GM13977 (cell line): ENCODE measurements at regions not wholly inside any gene's neighbourhood (a gene's known extent, or its start where the extent isn't known, plus 50 kb on each side); places are given as distances from the start of the nearest gene placed in this dataset.

Experiments
- DNase-seq: peaks from one replicate; pipeline ENCODE4 v3.0.0; 2012; ENCODE audit warnings: low spot score
- in situ Hi-C: fragments of 300-500 bp; cut with MboI; formaldehyde crosslinking; loops from one replicate; pipeline ENCODE4 v1.12.0; 2022; ENCODE audit warnings: low sequenced_read_pairs, low pct_unique_long_range_greater_than_20kb, mixed read lengths, inconsistent platforms; ENCODE audit not compliant: unreplicated experiment
- TF ChIP-seq, protein P1 (sequence below): IDR thresholded peaks from 2 replicates; pipeline ENCODE4 v1.5.1; 2012; ENCODE audit warnings: mild to moderate bottlenecking, control low read depth; ENCODE audit not compliant: insufficient read depth; ENCODE audit errors: extremely low read depth, missing control alignments

DNA sequence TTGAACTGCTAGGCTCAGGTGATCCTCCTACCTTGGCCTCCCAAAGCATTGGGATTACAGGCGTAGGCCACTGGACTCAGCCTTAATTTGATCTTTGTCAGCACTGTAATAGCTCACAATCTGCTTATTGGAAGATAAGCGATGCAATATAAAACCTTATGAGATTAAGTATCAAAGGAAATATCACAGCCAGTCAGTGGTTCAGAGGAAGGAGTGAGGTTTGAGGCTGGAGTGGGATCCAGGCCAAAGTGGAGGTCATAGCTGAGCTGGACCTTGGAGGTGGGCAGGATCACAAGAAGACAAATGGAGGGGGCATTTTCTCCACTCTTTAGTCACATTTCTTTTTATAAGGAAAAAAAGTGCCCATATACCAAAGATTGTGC is 228.5 kb downstream of the RHOU start:
- in situ Hi-C loops, result no loop called here
- no peak for DNase-seq
- TF ChIP-seq, protein P1, sequence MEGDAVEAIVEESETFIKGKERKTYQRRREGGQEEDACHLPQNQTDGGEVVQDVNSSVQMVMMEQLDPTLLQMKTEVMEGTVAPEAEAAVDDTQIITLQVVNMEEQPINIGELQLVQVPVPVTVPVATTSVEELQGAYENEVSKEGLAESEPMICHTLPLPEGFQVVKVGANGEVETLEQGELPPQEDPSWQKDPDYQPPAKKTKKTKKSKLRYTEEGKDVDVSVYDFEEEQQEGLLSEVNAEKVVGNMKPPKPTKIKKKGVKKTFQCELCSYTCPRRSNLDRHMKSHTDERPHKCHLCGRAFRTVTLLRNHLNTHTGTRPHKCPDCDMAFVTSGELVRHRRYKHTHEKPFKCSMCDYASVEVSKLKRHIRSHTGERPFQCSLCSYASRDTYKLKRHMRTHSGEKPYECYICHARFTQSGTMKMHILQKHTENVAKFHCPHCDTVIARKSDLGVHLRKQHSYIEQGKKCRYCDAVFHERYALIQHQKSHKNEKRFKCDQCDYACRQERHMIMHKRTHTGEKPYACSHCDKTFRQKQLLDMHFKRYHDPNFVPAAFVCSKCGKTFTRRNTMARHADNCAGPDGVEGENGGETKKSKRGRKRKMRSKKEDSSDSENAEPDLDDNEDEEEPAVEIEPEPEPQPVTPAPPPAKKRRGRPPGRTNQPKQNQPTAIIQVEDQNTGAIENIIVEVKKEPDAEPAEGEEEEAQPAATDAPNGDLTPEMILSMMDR, result no peak

DNA sequence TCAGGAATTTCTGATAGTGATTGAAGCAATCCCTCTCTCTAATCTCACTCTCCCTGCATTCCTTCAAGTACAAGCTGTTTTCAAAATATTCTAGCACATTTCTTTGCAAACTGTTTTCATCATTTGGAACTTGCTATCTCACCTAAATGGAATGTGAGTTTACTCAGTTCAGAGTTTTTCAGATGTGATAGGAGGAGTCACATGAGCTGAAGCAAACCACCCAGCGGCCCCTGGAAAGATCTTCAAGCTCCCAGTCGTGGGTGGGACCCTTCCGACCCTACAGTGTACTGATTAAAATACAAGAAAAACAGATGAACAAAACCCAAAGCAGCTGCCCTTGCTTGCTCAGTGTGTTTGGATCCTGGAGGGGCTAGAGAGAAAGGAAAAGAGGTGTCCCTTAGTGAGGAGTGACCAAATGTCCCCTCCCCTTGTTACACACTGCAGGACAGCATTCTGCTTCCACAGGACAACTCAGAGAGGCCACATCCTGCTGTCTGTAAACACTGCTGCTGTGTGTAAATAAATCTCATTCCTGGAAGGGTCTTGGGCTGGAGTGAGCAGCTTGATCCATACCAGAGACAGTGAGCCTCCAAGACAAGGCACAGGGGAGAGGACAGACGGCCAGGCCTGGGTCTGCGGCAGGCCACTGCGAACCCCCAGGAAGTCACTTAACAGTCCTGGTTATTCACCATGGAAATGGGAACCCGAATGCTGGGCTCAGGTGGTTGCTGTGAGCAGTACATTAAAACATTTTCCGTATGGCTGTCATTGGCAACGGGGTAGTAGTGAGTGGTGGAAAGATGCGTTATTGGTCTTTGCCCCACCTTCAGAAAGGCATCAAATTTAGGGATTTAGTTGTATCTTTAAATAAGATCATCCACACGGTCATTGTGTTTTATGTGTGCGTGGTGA is 229.2 kb downstream of the RHOU start:
- in situ Hi-C loops, result no loop called here
- TF ChIP-seq, protein P1, result no peak
- DNase-seq, result no peak

DNA sequence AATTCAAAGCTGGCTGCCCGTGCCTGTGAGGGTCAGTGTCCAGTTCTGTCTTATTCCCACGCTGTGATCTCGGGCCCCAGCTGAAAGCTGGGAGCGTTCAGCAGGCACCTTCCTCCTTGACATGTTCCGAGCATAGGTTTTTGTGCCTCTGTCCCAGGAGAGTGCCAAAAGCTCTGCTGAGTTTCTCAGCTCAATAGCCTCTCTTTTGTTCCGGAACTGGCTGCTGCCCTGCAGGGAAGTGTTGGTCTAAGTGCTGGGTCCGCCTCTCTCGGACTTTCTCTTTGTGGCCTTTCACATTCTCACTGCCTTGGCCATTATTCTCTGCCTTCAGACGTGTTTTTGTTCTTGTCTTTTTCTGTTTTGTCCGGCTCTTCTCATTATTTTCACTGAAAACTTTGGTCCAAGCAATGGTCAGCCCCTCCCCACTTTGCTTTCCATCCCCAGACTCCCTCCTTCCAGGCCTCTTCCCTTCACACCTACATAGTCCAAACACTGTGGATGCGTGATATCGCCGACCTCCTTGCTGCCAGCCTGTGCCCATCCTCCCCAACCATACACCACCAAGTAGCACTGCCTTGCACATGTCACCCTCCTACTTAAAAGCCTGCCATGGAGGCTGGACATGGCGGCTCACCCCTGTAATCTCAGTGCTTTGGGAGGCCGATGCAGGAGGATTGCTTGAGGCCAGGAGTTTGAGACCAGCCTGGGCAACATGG is 233.8 kb downstream of the RHOU start:
- TF ChIP-seq, protein P1, result no peak
- in situ Hi-C loops, result no loop called here
- DNase-seq, result no peak

DNA sequence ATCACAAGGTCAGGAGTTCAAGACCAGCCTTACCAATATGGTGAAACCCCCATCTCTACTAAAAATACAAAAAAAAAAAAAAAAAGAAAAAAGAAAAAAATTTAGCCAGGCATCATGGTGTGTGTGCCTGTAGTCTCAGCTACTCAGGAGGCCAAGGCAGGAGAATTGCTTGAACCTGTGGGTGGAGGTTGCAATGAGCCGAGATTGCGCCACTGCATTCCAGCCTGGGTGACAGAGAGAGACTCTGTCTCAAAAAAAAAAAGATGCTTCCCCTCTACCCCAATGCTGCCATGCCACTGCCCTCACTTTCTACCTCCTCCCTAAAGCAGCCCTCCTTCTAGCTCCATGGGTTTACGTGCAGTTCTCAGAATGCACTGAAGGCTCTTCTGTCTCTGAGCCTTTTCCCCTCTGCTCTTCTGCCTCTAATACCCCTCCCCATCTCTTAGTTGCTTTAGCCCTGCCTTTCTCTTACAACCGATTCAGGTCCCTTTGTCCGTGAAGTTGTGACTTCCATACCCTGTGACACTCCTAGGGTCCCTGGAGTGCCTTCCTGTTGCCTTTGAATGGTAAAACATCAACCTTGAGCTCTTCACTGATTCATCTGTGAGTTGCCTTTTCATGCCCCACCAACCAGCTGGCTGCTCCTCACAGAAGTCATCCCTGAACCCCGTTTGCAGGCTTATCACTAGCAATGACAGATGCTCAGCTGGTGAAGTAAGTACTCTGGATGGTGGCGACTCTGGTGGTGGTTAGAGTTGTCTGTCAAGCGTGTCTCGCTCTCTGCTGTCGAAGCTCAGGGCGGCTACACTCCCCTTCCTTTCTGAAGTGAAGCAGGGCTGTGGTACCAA is 234.9 kb downstream of the RHOU start:
- in situ Hi-C loops, result no loop called here
- DNase-seq, result no peak
- TF ChIP-seq, protein P1, result no peak

DNA sequence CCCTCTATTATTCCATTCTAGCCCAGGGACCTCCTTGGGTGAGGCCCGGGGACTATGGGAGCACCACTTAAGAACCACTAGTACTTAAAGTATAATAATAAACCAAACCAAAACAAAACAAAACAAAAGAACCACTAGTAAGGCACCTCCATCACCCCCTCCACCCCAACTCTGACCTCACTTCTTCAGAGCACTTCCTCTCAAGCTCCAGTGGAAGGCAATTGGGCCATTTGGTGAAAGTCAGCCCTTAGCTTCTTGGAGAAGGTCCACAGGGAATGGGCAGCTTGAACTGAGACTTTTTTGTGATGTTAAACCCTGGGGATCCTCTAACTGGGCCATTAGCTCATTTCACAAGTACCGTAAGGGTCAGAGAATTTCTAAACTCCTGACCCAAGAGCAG is 237.3 kb downstream of the RHOU start:
- TF ChIP-seq, protein P1, result no peak
- no peak for DNase-seq
- in situ Hi-C loops, result no loop called here

DNA sequence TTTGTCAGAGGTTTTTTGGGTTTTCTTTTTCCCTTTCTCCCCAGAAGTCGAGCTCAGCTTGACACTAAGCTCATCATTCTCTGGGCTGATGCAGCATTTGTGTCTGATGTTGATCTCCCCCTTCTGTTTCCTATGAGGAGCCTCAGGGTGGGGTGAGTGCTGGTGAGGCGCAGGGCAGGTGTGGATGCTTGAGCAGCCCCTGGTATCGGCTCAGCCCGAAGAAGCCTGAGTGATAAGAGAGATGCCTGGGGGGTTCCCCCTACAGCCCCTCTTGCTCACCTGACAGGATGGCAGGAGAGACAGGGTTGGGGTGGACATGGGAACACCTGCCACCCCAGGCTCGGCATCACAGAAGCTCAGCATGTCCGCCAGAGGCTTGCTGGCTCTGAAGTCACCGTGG is 239.0 kb downstream of the RHOU start:
- TF ChIP-seq, protein P1, result no peak
- no peak for DNase-seq
- in situ Hi-C loops, result no loop called here
